ENCODE measurements at regions not wholly inside any gene's neighbourhood (a gene's known extent, or its start where the extent isn't known, plus 50 kb on each side); places are given as distances from the start of the nearest gene placed in this dataset.
"Not testable (repeated sequence)": the region's sequence is repeated elsewhere in the genome, so short reads cannot be mapped to it uniquely, and the experiment has no call there.

GRCh38 chr2:176415174-176415895 lies 146.1 kb downstream of the MTX2 start:
- H3K4me3 ChIP-seq (ENCODE audit: low read length): no peak overlapping the region
- no peak for TF ChIP-seq ZNF274 (IDR thresholded peaks at IDR 0.05; ENCODE audit: low read depth, low read length)

- TF ChIP-seq ZNF274 (IDR thresholded peaks at IDR 0.05; ENCODE audit: low read depth, low read length): no peak
- H3K4me3 ChIP-seq (ENCODE audit: low read length): no peak overlapping the region
These were observed 146.8 kb downstream of the MTX2 start for GRCh38 chr2:176415937-176416499.

- H3K4me3 ChIP-seq (ENCODE audit: low read length): no peak overlapping the region
- no peak for TF ChIP-seq ZNF274 (IDR thresholded peaks at IDR 0.05; ENCODE audit: low read depth, low read length)
These were observed 149.5 kb downstream of the MTX2 start for GRCh38 chr2:176418768-176419167.

GRCh38 chr2:176419591-176420071 lies 150.4 kb downstream of the MTX2 start:
- H3K4me3 ChIP-seq (ENCODE audit: low read length): no peak overlapping the region
- TF ChIP-seq ZNF274 (IDR thresholded peaks at IDR 0.05; ENCODE audit: low read depth, low read length): no peak

- no peak for TF ChIP-seq ZNF274 (IDR thresholded peaks at IDR 0.05; ENCODE audit: low read depth, low read length)
- H3K4me3 ChIP-seq (ENCODE audit: low read length): no peak overlapping the region
These were observed 152.2 kb downstream of the MTX2 start for GRCh38 chr2:176421297-176422050.

- H3K4me3 ChIP-seq (ENCODE audit: low read length): no peak overlapping the region
- no peak for TF ChIP-seq ZNF274 (IDR thresholded peaks at IDR 0.05; ENCODE audit: low read depth, low read length)
These were observed 154.6 kb downstream of the MTX2 start for GRCh38 chr2:176423819-176424218.

- no peak overlapping the region for H3K4me3 ChIP-seq (ENCODE audit: low read length)
- no peak for TF ChIP-seq ZNF274 (IDR thresholded peaks at IDR 0.05; ENCODE audit: low read depth, low read length)
These were observed 155.5 kb downstream of the MTX2 start for GRCh38 chr2:176424746-176425145.

- H3K4me3 ChIP-seq (ENCODE audit: low read length): no peak overlapping the region
- no peak for TF ChIP-seq ZNF274 (IDR thresholded peaks at IDR 0.05; ENCODE audit: low read depth, low read length)
These were observed 158.3 kb downstream of the MTX2 start for GRCh38 chr2:176427549-176427948.

GRCh38 chr2:176428944-176429469 lies 159.8 kb downstream of the MTX2 start:
- not testable (repeated sequence) for H3K4me3 ChIP-seq (ENCODE audit: low read length)

GRCh38 chr2:176432434-176432833 lies 163.2 kb downstream of the MTX2 start:
- TF ChIP-seq ZNF274 (IDR thresholded peaks at IDR 0.05; ENCODE audit: low read depth, low read length): no peak
- no peak overlapping the region for H3K4me3 ChIP-seq (ENCODE audit: low read length)

- no peak overlapping the region for H3K4me3 ChIP-seq (ENCODE audit: low read length)
- no peak for TF ChIP-seq ZNF274 (IDR thresholded peaks at IDR 0.05; ENCODE audit: low read depth, low read length)
These were observed 166.5 kb downstream of the MTX2 start for GRCh38 chr2:176435729-176436128.

- TF ChIP-seq ZNF274 (IDR thresholded peaks at IDR 0.05; ENCODE audit: low read depth, low read length): no peak
These were observed 174.7 kb downstream of the MTX2 start for GRCh38 chr2:176443946-176444345.

GRCh38 chr2:176445956-176446355 lies 176.7 kb downstream of the MTX2 start:
- no peak overlapping the region for H3K4me3 ChIP-seq (ENCODE audit: low read length)
- no peak for TF ChIP-seq ZNF274 (IDR thresholded peaks at IDR 0.05; ENCODE audit: low read depth, low read length)

More at GRCh38 chr2:176443946-176444345, 174.7 kb downstream of the MTX2 start:
- no peak overlapping the region for H3K4me3 ChIP-seq (ENCODE audit: low read length)

- H3K4me3 ChIP-seq (ENCODE audit: low read length): no peak overlapping the region
- TF ChIP-seq ZNF274 (IDR thresholded peaks at IDR 0.05; ENCODE audit: low read depth, low read length): no peak
These were observed 177.6 kb downstream of the MTX2 start for GRCh38 chr2:176446718-176447414.

All from GM08714 (cell line).